ENCODE measurements at regions not wholly inside any gene's neighbourhood (a gene's known extent, or its start where the extent isn't known, plus 50 kb on each side); places are given as distances from the start of the nearest gene placed in this dataset.

GRCh38 chr9:80649496-80649895, 1039.9 kb downstream of the TLE1 start:
- TF ChIP-seq POLR2A (IDR thresholded peaks at IDR 0.05) (no peak), CTCF (IDR thresholded peaks at IDR 0.05) (no peak)
- DNase-seq (ENCODE audit: low spot score in 2 of 2): no peak
- intact Hi-C loops (cut with DNase I; ENCODE audit: low total_unique reads): no loop called here
- no peak overlapping the region for H3K4me3 ChIP-seq (ENCODE audit: low read depth, poor library complexity, severe bottlenecking)
- WGBS, 2 donors: 59 to 74% methylated on average over 2 of the region's 2 CpGs

GRCh38 chr9:80649001-80649420, 1040.3 kb downstream of the TLE1 start:
- TF ChIP-seq POLR2A (IDR thresholded peaks at IDR 0.05) (no peak), CTCF (IDR thresholded peaks at IDR 0.05) (no peak)
- no peak overlapping the region for H3K4me3 ChIP-seq (ENCODE audit: low read depth, poor library complexity, severe bottlenecking)
- intact Hi-C loops (cut with DNase I; ENCODE audit: low total_unique reads): no loop called here
- WGBS, 2 donors: 25 to 43% methylated on average over 3 of the region's 3 CpGs
- peak in 1 of 2 donors; percentile 57 for DNase-seq (ENCODE audit: low spot score in 2 of 2)

- intact Hi-C loops (cut with DNase I; ENCODE audit: low total_unique reads): no loop called here
- no peak for TF ChIP-seq POLR2A (IDR thresholded peaks at IDR 0.05)
- TF ChIP-seq CTCF (IDR thresholded peaks at IDR 0.05): no peak
- DNase-seq (ENCODE audit: low spot score in 2 of 2): no peak
- no peak overlapping the region for H3K4me3 ChIP-seq (ENCODE audit: low read depth, poor library complexity, severe bottlenecking)
- WGBS, 2 donors: 86% methylated on average over 1 of the region's 1 CpG
These were observed 1041.0 kb downstream of the TLE1 start for GRCh38 chr9:80648336-80648735.

- no peak for TF ChIP-seq CTCF (IDR thresholded peaks at IDR 0.05)
- TF ChIP-seq POLR2A (IDR thresholded peaks at IDR 0.05): no peak
- intact Hi-C loops (cut with DNase I; ENCODE audit: low total_unique reads): no loop called here
- H3K4me3 ChIP-seq (ENCODE audit: low read depth, poor library complexity, severe bottlenecking): no peak overlapping the region
- no peak for DNase-seq (ENCODE audit: low spot score in 2 of 2)
- 93 to 95% methylated on average over 4 of the region's 4 CpGs for WGBS, 2 donors
These were observed 1043.1 kb downstream of the TLE1 start for GRCh38 chr9:80646211-80646610.

- H3K4me3 ChIP-seq (ENCODE audit: low read depth, poor library complexity, severe bottlenecking): no peak overlapping the region
- 75 to 85% methylated on average over 3 of the region's 3 CpGs for WGBS, 2 donors
- intact Hi-C loops (cut with DNase I; ENCODE audit: low total_unique reads): no loop called here
- no peak for TF ChIP-seq POLR2A (IDR thresholded peaks at IDR 0.05)
- no peak for TF ChIP-seq CTCF (IDR thresholded peaks at IDR 0.05)
- no peak for DNase-seq (ENCODE audit: low spot score in 2 of 2)
These were observed 1045.3 kb downstream of the TLE1 start for GRCh38 chr9:80644044-80644443.

GRCh38 chr9:80635065-80635464, 1054.3 kb downstream of the TLE1 start:
- TF ChIP-seq POLR2A (IDR thresholded peaks at IDR 0.05): no peak
- TF ChIP-seq CTCF (IDR thresholded peaks at IDR 0.05): no peak
- intact Hi-C loops (cut with DNase I; ENCODE audit: low total_unique reads): no loop called here

More at GRCh38 chr9:80635065-80635464, 1054.3 kb downstream of the TLE1 start:
- 84 to 89% methylated on average over 1 of the region's 1 CpG for WGBS, 2 donors
- no peak for DNase-seq (ENCODE audit: low spot score in 2 of 2)
- no peak overlapping the region for H3K4me3 ChIP-seq (ENCODE audit: low read depth, poor library complexity, severe bottlenecking)
